Loucy (cell line): ENCODE measurements at regions not wholly inside any gene's neighbourhood (a gene's known extent, or its start where the extent isn't known, plus 50 kb on each side); places are given as distances from the start of the nearest gene placed in this dataset.

Source experiments
- EZH2phosphoT487 ChIP-seq: fragments of 200-600 bp; IDR thresholded peaks from 2 replicates; pipeline ENCODE4 v1.6.1; 2018; ENCODE audit warnings: antibody characterized with exemption, mild to moderate bottlenecking, moderate library complexity, borderline replicate concordance
- TF ChIP-seq, protein P1 (sequence below): fragments of 200-600 bp; sonication (generic); conservative IDR thresholded peaks from 2 replicates; pipeline ENCODE4 v1.5.1; 2014; ENCODE audit warnings: mild to moderate bottlenecking, antibody characterized with exemption, low read length

DNA sequence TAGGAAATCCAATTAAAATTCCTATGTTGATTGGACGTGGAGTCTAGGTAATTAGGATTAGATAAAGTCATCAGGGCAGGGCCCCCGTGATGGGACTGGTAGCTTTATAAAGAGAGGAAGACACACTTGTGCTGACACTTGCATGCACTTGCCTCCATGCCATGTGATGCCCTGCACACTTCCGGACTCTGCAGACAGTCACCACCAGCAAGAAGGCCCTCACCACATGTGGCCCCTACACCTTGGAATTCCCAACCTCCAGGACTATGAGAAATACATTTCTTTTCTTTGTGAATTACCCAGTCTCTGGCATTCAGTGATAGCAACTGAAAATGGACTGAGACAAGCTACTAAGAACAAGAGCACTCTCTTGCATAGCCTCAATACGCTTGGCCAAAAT is 90.6 kb downstream of the CRYGS start:
- TF ChIP-seq, protein P1, sequence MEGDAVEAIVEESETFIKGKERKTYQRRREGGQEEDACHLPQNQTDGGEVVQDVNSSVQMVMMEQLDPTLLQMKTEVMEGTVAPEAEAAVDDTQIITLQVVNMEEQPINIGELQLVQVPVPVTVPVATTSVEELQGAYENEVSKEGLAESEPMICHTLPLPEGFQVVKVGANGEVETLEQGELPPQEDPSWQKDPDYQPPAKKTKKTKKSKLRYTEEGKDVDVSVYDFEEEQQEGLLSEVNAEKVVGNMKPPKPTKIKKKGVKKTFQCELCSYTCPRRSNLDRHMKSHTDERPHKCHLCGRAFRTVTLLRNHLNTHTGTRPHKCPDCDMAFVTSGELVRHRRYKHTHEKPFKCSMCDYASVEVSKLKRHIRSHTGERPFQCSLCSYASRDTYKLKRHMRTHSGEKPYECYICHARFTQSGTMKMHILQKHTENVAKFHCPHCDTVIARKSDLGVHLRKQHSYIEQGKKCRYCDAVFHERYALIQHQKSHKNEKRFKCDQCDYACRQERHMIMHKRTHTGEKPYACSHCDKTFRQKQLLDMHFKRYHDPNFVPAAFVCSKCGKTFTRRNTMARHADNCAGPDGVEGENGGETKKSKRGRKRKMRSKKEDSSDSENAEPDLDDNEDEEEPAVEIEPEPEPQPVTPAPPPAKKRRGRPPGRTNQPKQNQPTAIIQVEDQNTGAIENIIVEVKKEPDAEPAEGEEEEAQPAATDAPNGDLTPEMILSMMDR = no peak
- no peak for TF ChIP-seq EZH2phosphoT487
